NCI-H82 treated with DMSO at 0.1 percent for 48 hours (cell line): ENCODE measurements at regions not wholly inside any gene's neighbourhood (a gene's known extent, or its start where the extent isn't known, plus 50 kb on each side); places are given as distances from the start of the nearest gene placed in this dataset.

Experiments
- DNase-seq: peaks from one replicate; lab custom pipeline; 2025; ENCODE audit not compliant: unreplicated experiment; lab: John Stamatoyannopoulos, UW

GRCh38 chr11:127622686-127623085 lies 622.1 kb upstream of the KIRREL3 start:
- DNase-seq = no peak

- no peak for DNase-seq
Measured at GRCh38 chr11:127620671-127621070, 620.1 kb upstream of the KIRREL3 start.

GRCh38 chr11:127619946-127620345 lies 619.4 kb upstream of the KIRREL3 start:
- DNase-seq = no peak

- no peak for DNase-seq
Measured at GRCh38 chr11:127618721-127619120, 618.2 kb upstream of the KIRREL3 start.

DNA sequence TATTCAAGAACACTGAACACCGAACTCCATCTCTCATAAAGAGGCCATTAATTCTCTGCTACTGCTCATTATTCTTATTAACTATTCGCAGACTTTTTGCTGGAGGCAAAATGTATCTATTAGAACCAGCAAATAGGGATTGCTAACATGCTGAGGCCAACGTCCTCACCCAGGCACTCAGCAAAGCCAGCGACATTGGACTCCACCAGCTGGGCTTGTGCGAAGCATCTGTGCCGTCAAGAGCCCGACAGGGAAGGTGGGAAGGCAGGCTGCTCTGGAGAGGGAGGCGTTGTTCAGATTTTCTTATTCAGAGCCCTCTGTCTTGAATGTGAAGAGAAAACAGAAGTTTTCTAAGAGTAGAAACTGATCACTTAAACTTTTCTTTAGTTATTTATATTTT lies 615.6 kb upstream of the KIRREL3 start:
- no peak for DNase-seq

DNA sequence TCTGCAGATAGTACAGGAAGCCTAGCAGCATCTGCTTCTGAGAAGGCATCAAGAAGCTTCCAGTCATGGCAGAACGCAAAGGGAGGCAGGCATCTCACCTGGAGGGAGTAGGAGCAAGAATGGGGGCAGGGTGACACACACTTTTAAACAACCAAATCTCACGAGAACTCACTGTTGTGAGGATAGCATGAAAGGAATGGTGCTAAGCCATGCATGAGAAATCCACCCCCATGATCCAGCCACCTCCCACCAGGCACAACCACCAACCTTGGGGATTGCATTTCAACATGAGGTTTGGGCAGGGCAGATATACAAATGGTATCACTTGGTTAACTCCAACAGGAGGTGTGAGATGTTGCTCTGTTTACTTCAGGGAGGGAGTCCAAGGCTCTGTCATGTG lies 612.0 kb upstream of the KIRREL3 start:
- DNase-seq = no peak

DNA sequence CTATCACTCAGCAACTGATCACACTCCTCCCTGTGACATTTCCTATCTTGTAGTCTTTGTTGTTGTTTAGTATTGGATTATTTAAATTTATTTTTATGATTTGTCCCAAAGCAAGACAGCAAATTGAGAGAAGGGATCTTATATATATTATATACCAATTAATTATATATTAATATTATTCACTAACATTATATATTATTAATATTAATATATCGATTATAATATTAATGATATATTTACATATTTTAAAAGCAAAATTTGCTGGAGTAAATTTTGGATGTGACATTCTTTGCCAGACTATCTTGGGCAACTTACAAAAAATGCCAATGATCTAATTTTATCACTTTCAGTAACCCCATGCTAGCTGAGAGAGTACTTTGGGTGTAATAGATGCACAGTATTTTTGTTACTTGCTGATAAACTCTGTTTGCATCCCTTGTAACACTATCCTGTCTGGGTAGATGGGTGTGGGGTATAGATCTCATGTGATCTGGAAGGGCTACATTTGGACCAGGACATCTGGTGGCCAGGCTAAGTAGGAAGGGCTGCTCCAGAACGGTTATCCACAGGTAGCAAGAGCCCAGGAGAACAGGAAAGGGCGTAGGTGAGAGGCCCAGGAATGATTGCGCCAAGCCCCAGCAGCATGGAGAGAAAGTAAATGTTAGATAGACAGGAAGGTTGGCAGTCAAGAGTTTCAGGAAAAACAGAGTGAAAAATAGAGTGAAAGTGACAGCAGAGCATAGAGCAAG lies 608.6 kb upstream of the KIRREL3 start:
- DNase-seq = no peak

GRCh38 chr11:127607487-127608085 lies 607.0 kb upstream of the KIRREL3 start:
- DNase-seq = no peak

GRCh38 chr11:127601578-127601977 lies 601.0 kb upstream of the KIRREL3 start:
- DNase-seq = no peak

DNA sequence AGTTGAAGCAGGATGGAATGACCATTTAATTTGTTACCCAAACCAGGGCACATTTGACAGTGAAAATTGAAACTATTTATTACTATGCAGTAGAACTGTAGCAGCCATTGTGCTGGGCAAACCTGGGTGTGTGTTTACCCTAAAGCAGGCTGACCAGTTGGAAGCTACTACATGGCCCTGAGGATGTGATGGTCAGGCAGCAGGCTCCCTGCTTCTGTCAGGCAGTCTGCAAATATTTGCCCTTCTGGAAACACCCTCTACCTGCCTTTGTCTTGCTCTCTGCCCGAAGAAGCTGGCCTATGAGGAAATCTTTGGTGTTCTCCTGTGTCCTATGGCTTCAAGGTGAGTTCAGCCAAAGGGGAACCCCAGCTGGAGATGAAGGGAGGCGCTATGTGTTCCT lies 600.1 kb upstream of the KIRREL3 start:
- no peak for DNase-seq

DNA sequence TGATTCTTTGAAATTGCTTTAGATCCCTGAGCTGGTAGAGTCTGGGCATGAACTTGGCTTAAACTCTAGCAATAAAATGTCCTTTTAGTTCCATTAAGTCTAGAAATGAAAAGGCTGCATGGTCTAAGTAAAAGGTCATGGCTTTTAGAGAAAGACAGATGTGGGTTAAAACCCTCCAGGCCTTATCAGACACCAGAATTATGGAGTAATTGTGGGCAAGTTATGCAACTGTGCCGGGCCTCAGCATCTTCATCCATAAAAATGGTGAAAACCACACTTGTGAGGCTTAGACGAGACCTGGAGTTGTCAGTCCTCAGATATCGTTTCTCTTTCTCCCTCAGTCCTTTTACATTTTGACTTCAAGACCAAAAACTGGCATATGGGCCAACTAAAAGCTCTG lies 597.9 kb upstream of the KIRREL3 start:
- DNase-seq = no peak

- peak; percentile 5 for DNase-seq
Measured at GRCh38 chr11:127596433-127596832, 595.9 kb upstream of the KIRREL3 start.

DNA sequence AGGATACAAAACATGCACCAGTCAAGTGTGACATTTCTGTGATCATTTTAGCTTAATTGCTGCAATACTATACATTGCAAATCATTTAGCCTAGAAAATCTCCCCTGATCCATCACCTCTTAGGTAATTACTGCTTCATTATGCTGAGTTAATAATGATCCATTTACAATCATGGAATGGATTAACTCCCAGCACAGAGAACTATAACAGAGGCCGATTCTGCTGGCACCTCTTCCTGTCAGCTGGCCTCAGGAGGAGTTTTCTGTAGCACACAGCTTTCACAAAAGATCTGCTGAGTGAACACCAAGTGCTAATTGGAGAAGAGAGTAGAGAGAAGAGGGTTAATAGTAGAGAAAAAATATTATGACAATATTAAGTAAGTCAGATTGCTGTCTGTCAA lies 591.8 kb upstream of the KIRREL3 start:
- peak; percentile 19 for DNase-seq

DNA sequence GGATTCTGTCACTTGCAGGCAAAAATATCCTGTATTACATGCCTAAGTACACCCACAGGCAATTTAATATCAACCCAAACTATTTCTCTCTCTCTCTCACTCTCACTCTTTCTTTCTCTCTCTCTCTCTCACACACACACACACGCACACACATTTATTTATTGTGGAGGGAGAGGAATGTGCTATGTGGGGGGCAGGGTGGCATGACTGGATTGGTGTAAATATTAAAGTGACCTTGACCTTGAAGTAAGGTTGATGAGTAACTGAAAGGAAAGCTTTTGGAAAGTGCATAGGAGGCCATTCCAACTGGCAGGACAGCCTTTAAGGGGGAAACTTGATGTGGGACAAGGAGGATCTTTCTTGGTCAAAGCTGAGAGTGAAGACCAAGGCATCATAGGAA lies 589.7 kb upstream of the KIRREL3 start:
- DNase-seq = no peak

- no peak for DNase-seq
Measured at GRCh38 chr11:127588431-127588830, 587.9 kb upstream of the KIRREL3 start.

DNA sequence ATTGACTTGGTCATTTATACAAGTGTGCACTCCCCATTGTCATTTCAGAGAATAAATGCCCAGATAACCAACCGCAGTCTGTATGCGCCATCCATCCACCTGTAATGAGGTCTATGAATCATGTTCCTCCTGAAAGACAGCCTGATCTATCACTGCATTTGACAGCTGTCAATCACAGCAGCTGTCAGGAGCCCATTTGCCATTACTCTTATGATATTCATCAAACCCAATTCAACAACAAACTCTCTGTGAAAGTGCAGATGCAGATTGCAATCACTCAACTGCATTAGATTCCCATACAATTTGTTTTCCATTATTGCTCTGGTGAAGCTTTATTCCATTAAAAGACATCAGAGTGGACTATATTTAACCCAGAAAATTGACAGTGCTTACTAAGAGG lies 586.9 kb upstream of the KIRREL3 start:
- no peak for DNase-seq

DNA sequence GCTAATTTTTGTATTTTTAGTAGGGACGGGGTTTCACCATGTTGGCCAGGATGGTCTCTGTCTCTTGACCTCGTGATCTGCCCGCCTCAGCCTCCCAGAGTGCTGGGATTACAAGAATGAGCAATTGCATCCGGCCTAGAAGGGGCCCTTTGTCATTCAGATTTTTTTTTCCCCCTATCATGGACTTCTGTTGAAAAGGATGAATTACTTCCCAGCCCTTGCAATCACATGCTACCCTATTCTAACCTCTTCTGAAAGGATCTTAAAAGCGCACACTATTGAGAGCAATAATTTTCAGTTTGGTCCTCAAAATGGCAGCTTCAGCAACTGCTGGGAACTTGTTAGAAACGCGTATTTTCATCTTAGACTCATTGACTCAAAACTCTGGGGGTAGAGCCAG lies 575.6 kb upstream of the KIRREL3 start:
- DNase-seq = no peak

GRCh38 chr11:127574478-127574877 lies 573.9 kb upstream of the KIRREL3 start:
- DNase-seq = no peak

DNA sequence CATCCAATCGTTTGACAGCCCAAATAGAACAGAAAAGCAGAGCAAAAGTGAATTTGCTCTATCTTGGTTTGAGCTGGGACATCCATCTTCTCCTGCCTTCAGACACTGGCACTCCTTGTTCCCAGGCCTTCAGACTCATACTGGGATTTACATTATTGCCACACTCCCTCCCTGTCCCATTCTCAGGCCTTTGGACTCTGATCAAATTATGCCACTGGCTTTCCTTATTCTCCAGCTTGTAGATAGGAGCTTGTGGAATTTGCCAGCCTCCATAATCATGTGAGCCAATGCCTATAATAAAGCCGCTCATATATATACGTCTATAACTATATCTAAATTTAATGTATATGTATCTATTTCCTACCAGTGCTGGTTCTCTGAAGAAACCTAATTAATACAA lies 568.3 kb upstream of the KIRREL3 start:
- DNase-seq = no peak

- DNase-seq = no peak
Measured at GRCh38 chr11:127567237-127567932, 566.8 kb upstream of the KIRREL3 start.

DNA sequence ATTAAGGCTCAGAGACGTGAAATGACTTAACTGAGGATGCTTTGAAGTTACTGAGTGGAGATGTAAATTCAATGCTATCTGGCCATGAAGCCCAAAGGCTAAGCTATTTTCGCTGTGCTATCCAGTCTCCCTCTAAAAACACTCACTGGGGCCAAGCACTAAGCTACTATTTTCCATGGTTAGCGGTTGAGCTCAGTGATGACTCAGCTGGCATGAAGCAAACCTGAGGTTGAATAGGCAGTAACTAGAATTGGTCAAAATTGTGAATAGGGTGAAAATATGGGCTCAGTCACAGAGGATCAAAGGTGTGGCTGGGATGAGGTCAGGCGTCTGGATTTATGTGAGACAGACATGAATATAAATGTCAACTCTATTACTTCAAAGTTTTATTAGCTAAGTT lies 564.2 kb upstream of the KIRREL3 start:
- DNase-seq = no peak

DNA sequence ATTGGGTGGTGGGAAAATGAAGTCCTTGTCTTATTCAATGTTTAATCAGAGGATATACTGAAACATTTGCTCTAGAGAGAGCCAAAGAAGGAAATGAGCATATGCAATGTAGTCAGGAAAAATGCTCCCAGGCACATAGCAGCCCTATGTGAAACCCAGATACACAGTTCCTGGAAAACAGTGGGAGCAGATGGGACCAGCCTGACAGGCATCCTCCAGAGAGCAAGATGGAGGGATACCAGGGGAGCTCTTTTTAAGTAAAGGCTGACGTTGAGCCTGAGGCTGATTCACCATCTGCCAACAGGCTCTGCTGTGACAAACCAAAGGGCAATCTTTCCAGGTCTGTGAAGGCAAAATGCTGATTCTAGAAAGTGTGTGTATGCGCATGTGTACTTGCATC lies 559.4 kb upstream of the KIRREL3 start:
- DNase-seq = no peak
